WI38 (cell line): ENCODE measurements at regions not wholly inside any gene's neighbourhood (a gene's known extent, or its start where the extent isn't known, plus 50 kb on each side); places are given as distances from the start of the nearest gene placed in this dataset.

Source experiments
- H3K4me3 ChIP-seq: 2 replicates; pipeline ENCODE4 v1.5.1; 2011; ENCODE audit warnings: low read depth, mild to moderate bottlenecking, control low read depth, low read length
- CTCF ChIP-seq: IDR thresholded peaks from 2 replicates; pipeline ENCODE4 v1.5.1; 2012; ENCODE audit warnings: low read depth, mild to moderate bottlenecking, control low read depth, low read length

GRCh38 chr4:180683186-180683585, 1560.0 kb upstream of the TENM3 start:
- no peak overlapping the region for H3K4me3 ChIP-seq
- TF ChIP-seq CTCF: no peak

- H3K4me3 ChIP-seq: no peak overlapping the region
- TF ChIP-seq CTCF: no peak
Observed at GRCh38 chr4:180688480-180688879, 1554.7 kb upstream of the TENM3 start.

GRCh38 chr4:180694875-180695274, 1548.3 kb upstream of the TENM3 start:
- no peak for TF ChIP-seq CTCF
- no peak overlapping the region for H3K4me3 ChIP-seq

- no peak overlapping the region for H3K4me3 ChIP-seq
- TF ChIP-seq CTCF: no peak
Observed at GRCh38 chr4:180695851-180696250, 1547.4 kb upstream of the TENM3 start.

- TF ChIP-seq CTCF: no peak
- H3K4me3 ChIP-seq: no peak overlapping the region
Observed at GRCh38 chr4:180696460-180697092, 1546.6 kb upstream of the TENM3 start.

GRCh38 chr4:180698550-180699195, 1544.5 kb upstream of the TENM3 start:
- H3K4me3 ChIP-seq: no peak overlapping the region
- TF ChIP-seq CTCF: no peak

- no peak overlapping the region for H3K4me3 ChIP-seq
- TF ChIP-seq CTCF: no peak
Observed at GRCh38 chr4:180706766-180707165, 1536.4 kb upstream of the TENM3 start.
